ENCODE measurements at regions not wholly inside any gene's neighbourhood (a gene's known extent, or its start where the extent isn't known, plus 50 kb on each side); places are given as distances from the start of the nearest gene placed in this dataset.
"Not testable (repeated sequence)": the region's sequence is repeated elsewhere in the genome, so short reads cannot be mapped to it uniquely, and the experiment has no call there.

DNA sequence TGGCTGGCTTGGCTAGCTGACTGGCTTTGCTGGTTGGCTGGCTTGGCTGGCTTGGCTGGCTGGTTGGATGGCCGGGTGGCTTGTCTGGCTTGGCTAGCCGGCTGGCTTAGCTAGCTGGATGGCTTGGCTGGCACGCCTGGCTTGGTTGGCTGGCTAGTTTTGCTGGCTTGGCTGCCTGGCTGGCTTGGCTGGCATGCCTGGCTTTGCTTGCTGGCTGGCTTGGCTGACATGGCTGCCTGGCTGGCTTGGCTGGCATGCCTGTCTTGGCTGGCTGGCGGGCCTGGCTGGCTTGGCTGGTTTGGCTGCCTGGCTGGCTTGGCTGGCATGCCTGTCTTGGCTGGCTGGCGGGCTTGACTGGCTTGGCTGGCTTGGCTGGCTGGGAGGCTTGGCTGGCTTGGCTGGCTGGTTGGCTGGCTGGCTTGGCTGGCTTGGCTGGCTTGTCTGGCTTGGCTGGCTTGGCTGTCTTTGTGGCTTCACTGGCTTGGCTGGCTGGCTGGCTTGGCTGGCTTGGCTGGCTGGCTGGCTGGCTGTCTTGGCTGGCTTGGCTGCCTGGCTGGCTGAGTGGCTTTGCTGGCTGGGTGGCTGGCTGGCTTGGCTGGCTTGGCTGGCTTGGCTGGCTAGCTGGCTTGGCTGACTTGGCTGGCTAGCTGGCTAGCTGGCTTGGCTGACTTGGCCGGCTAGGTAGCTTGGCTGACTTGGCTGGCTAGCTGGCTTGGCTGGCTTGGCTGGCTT lies 2808.9 kb downstream of the RPIA start:
- not testable (repeated sequence) for DNase-seq (ENCODE audit: insufficient read length, low spot score, missing footprints); H2AFZ ChIP-seq (ENCODE audit: low read length); H3K27ac ChIP-seq (ENCODE audit: low read depth, low read length); H4K20me1 ChIP-seq (ENCODE audit: insufficient read depth, low read length); H3K4me1 ChIP-seq (ENCODE audit: insufficient read depth, low read length); H3K79me2 ChIP-seq (ENCODE audit: insufficient read depth, low read length); H3K4me3 ChIP-seq (ENCODE audit: insufficient read depth, low read length); H3K4me2 ChIP-seq (ENCODE audit: insufficient read depth, low read length); H3K27me3 ChIP-seq (ENCODE audit: insufficient read depth, low read length); H3K36me3 ChIP-seq (ENCODE audit: insufficient read depth, low read length); H3K9me3 ChIP-seq (ENCODE audit: low read depth, low read length)

DNA sequence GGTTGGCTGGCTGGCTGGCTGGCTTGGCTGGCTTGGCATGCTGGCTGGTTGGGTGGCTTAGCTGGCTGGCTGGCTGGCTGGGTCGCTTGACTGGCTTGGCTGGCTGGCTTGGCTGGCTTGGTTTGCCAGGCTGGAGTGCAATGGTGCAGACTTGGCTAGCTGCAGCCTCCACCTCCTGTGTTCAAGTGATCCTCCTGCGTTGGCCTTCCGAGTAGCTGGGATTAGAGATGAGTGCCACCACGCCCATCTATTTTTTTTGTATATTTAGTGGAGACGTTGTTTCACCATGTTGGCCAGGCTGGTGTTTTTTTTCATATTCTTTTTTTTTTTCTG lies 2809.5 kb downstream of the RPIA start:
- H4K20me1 ChIP-seq (ENCODE audit: insufficient read depth, low read length); H3K36me3 ChIP-seq (ENCODE audit: insufficient read depth, low read length); DNase-seq (ENCODE audit: insufficient read length, low spot score, missing footprints); H3K4me1 ChIP-seq (ENCODE audit: insufficient read depth, low read length); H2AFZ ChIP-seq (ENCODE audit: low read length); H3K27me3 ChIP-seq (ENCODE audit: insufficient read depth, low read length); H3K79me2 ChIP-seq (ENCODE audit: insufficient read depth, low read length); H3K4me2 ChIP-seq (ENCODE audit: insufficient read depth, low read length); H3K4me3 ChIP-seq (ENCODE audit: insufficient read depth, low read length); H3K9me3 ChIP-seq (ENCODE audit: low read depth, low read length); H3K27ac ChIP-seq (ENCODE audit: low read depth, low read length): not testable (repeated sequence)

DNA sequence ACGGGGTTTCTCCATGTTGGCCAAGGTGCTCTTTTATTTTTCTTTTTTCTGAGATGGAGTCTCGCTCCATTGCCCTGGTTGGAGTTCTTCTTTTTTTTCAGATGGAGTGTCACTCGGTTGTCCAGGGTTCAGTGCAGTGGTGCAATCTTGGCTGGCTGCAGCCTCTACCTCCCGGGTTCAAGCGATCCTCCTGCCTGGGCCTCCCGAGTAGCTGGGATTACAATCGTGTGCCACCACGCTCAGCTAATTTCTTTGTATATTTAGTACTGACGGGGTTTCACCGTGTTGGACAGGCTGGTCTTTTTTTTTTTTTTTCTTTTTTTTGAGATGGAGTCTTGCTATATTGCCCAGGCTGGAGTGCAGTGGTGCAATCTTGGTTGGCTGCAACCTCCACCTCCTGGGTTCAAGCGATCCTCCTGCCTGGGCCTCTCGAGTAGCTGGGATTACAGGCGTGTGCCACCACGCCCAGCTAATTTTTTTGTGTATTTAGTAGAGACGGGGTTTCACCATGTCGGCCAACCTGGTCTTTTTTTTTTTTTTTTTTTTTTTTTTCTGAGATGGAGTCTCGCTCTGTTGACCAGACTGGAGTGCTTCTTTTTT lies 2810.1 kb downstream of the RPIA start:
- H3K4me2 ChIP-seq (ENCODE audit: insufficient read depth, low read length); H2AFZ ChIP-seq (ENCODE audit: low read length); H3K27me3 ChIP-seq (ENCODE audit: insufficient read depth, low read length); H3K4me1 ChIP-seq (ENCODE audit: insufficient read depth, low read length); H3K4me3 ChIP-seq (ENCODE audit: insufficient read depth, low read length); H3K36me3 ChIP-seq (ENCODE audit: insufficient read depth, low read length); H4K20me1 ChIP-seq (ENCODE audit: insufficient read depth, low read length); H3K27ac ChIP-seq (ENCODE audit: low read depth, low read length); H3K9me3 ChIP-seq (ENCODE audit: low read depth, low read length); H3K79me2 ChIP-seq (ENCODE audit: insufficient read depth, low read length); DNase-seq (ENCODE audit: insufficient read length, low spot score, missing footprints): not testable (repeated sequence)

DNA sequence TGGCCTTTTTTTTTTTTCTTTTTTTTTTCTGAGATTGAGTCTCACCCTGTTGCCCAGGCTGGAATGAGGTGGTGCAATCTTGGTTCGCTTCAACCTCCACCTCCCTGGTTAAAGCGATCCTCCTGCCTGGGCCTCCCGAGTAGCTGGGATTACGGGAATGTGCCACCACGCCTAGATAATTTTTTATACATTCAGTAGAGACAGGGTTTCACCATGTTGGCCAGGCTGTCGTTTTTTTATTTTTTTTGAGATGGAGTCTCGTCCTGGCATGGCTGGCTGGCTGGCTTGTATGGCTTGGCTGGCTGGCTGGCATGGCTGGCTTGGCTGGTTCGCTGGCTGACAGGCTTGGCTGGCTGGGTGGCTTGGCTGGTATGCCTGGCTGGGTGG lies 2812.1 kb downstream of the RPIA start:
- not testable (repeated sequence) for H3K27ac ChIP-seq (ENCODE audit: low read depth, low read length); H3K36me3 ChIP-seq (ENCODE audit: insufficient read depth, low read length); DNase-seq (ENCODE audit: insufficient read length, low spot score, missing footprints); H3K79me2 ChIP-seq (ENCODE audit: insufficient read depth, low read length); H3K27me3 ChIP-seq (ENCODE audit: insufficient read depth, low read length); H3K4me2 ChIP-seq (ENCODE audit: insufficient read depth, low read length); H4K20me1 ChIP-seq (ENCODE audit: insufficient read depth, low read length); H2AFZ ChIP-seq (ENCODE audit: low read length); H3K4me3 ChIP-seq (ENCODE audit: insufficient read depth, low read length); H3K9me3 ChIP-seq (ENCODE audit: low read depth, low read length); H3K4me1 ChIP-seq (ENCODE audit: insufficient read depth, low read length)

DNA sequence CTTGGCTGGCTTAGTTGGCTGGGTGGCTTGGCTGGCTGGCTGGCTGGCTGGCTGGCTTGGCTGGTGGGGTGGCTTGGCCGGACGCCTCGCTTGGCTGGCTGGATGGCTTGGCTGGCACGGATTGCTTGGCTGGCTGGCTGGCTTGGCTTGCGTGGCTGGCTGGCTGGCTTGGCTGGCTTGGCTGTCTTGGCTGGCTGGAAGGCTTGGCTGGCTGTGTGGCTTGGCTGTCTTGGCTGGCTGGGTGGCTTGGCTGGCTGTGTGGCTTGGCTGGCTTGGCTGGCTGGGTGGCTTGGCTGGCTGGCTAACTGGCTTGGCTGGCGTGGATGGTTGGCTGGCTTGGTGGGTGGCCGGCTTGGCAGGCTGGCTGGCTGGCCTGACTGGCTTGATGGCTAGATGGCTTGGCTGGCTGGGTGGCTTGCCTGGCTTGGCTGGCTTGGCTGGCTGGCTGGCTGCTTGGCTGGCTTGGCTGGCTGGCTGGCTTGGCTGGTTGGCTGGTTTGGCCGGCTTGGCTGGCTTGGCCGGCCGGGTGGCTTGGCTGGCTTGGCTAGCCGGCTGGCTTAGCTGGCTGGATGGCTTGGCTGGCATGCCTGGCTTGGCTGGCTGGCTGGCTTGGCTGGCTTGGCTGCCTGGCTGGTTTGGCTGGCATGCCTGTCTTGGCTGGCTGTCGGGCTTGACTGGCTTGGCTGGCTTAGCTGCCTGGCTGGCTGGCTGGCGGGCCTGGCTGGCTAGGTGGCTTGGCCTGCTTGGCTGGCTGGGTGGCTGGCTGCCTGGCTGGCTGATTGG lies 2812.7 kb downstream of the RPIA start:
- H3K27ac ChIP-seq (ENCODE audit: low read depth, low read length); H3K4me3 ChIP-seq (ENCODE audit: insufficient read depth, low read length): not testable (repeated sequence)

DNA sequence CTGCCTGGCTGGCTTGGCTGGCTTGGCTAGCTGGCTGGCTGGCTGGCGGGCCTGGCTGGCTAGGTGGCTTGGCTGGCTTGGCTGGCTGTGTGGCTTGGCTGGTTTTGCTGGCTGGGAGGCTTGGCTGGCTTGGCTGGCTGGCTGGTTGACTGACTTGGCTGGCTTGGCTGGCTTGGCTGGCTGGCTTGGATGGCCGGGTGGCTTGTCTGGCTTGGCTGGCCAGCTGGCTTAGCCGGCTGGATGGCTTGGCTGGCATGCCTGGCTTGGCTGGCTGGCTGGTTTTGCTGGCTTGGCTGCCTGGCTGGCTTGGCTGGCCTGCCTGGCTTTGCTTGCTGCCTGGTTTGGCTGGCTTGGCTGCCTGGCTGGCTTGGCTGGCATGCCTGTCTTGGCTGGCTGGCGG lies 2817.3 kb downstream of the RPIA start:
- not testable (repeated sequence) for H3K4me1 ChIP-seq (ENCODE audit: insufficient read depth, low read length); H4K20me1 ChIP-seq (ENCODE audit: insufficient read depth, low read length); H3K79me2 ChIP-seq (ENCODE audit: insufficient read depth, low read length); H3K27me3 ChIP-seq (ENCODE audit: insufficient read depth, low read length); H3K27ac ChIP-seq (ENCODE audit: low read depth, low read length); H3K9me3 ChIP-seq (ENCODE audit: low read depth, low read length); H3K36me3 ChIP-seq (ENCODE audit: insufficient read depth, low read length); H3K4me2 ChIP-seq (ENCODE audit: insufficient read depth, low read length); DNase-seq (ENCODE audit: insufficient read length, low spot score, missing footprints); H3K4me3 ChIP-seq (ENCODE audit: insufficient read depth, low read length); H2AFZ ChIP-seq (ENCODE audit: low read length)

More for the DNA sequence above, 2812.7 kb downstream of the RPIA start:
- not testable (repeated sequence) for H4K20me1 ChIP-seq (ENCODE audit: insufficient read depth, low read length); H3K79me2 ChIP-seq (ENCODE audit: insufficient read depth, low read length); H3K36me3 ChIP-seq (ENCODE audit: insufficient read depth, low read length); H3K4me1 ChIP-seq (ENCODE audit: insufficient read depth, low read length); DNase-seq (ENCODE audit: insufficient read length, low spot score, missing footprints); H3K27me3 ChIP-seq (ENCODE audit: insufficient read depth, low read length); H2AFZ ChIP-seq (ENCODE audit: low read length); H3K4me2 ChIP-seq (ENCODE audit: insufficient read depth, low read length); H3K9me3 ChIP-seq (ENCODE audit: low read depth, low read length)

DNA sequence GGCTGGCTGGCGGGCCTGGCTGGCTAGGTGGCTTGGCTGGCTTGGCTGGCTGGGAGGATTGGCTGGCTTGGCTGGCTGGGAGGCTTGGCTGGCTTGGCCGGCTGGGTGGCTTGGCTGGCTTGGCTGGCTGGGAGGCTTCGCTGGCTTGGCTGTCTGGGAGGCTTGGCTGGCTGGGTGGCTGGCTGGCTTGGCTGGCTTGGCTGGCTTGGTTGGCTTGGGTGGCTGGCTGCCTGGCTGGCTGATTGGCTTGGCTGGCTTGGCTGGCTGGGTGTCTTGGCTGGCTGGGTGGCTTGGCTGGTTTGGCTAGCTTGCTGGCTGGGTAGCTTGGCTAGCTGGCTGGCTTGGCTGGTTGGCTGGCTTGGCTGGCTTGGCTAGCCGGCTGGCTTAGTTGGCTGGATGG lies 2817.8 kb downstream of the RPIA start:
- not testable (repeated sequence) for H3K4me1 ChIP-seq (ENCODE audit: insufficient read depth, low read length); H3K9me3 ChIP-seq (ENCODE audit: low read depth, low read length); H3K36me3 ChIP-seq (ENCODE audit: insufficient read depth, low read length); H3K27ac ChIP-seq (ENCODE audit: low read depth, low read length); H3K79me2 ChIP-seq (ENCODE audit: insufficient read depth, low read length); DNase-seq (ENCODE audit: insufficient read length, low spot score, missing footprints); H4K20me1 ChIP-seq (ENCODE audit: insufficient read depth, low read length); H3K4me3 ChIP-seq (ENCODE audit: insufficient read depth, low read length); H3K4me2 ChIP-seq (ENCODE audit: insufficient read depth, low read length); H3K27me3 ChIP-seq (ENCODE audit: insufficient read depth, low read length); H2AFZ ChIP-seq (ENCODE audit: low read length)

DNA sequence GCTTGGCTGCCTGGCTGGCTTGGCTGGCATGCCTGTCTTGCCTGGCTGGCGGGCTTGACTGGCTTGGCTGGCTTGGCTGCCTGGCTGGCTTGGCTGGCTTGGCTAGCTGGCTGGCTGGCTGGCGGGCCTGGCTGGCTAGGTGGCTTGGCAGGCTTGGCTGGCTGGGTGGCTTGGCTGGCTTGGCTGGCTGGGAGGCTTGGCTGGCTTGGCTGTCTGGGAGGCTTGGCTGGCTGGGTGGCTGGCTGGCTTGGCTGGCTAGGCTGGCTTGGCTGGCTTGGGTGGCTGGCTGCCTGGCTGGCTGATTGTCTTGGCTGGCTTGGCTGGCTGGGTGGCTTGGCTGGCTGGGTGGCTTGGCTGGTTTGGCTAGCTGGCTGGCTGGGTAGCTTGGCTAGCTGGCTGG lies 2819.7 kb downstream of the RPIA start:
- H3K9me3 ChIP-seq (ENCODE audit: low read depth, low read length); H3K4me1 ChIP-seq (ENCODE audit: insufficient read depth, low read length); H3K27me3 ChIP-seq (ENCODE audit: insufficient read depth, low read length); H3K79me2 ChIP-seq (ENCODE audit: insufficient read depth, low read length); H3K4me3 ChIP-seq (ENCODE audit: insufficient read depth, low read length); H4K20me1 ChIP-seq (ENCODE audit: insufficient read depth, low read length); H3K4me2 ChIP-seq (ENCODE audit: insufficient read depth, low read length); DNase-seq (ENCODE audit: insufficient read length, low spot score, missing footprints); H2AFZ ChIP-seq (ENCODE audit: low read length); H3K36me3 ChIP-seq (ENCODE audit: insufficient read depth, low read length); H3K27ac ChIP-seq (ENCODE audit: low read depth, low read length): not testable (repeated sequence)

DNA sequence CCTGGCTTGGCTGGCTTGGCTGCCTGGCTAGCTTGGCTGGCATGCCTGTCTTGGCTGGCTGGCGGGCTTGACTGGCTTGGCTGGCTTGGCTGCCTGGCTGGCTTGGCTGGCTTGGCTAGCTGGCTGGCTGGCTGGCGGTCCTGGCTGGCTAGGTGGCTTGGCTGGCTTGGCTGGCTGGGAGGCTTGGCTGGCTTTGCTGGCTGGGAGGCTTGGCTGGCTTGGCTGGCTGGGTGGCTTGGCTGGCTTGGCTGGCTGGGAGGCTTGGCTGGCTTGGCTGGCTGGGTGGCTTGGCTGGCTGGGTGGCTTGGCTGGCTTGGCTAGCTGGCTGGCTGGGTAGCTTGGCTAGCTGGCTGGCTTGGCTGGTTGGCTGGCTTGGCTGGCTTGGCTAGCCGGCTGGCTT lies 2824.5 kb downstream of the RPIA start:
- H3K27ac ChIP-seq (ENCODE audit: low read depth, low read length); H3K79me2 ChIP-seq (ENCODE audit: insufficient read depth, low read length); H3K4me3 ChIP-seq (ENCODE audit: insufficient read depth, low read length): not testable (repeated sequence)

More for the DNA sequence above, 2824.5 kb downstream of the RPIA start:
- not testable (repeated sequence) for H4K20me1 ChIP-seq (ENCODE audit: insufficient read depth, low read length); H3K27me3 ChIP-seq (ENCODE audit: insufficient read depth, low read length); H3K36me3 ChIP-seq (ENCODE audit: insufficient read depth, low read length); H3K4me1 ChIP-seq (ENCODE audit: insufficient read depth, low read length); H3K9me3 ChIP-seq (ENCODE audit: low read depth, low read length); DNase-seq (ENCODE audit: insufficient read length, low spot score, missing footprints); H2AFZ ChIP-seq (ENCODE audit: low read length); H3K4me2 ChIP-seq (ENCODE audit: insufficient read depth, low read length)

All from osteoblast (primary cell).